GM12872 (cell line): ENCODE measurements at regions not wholly inside any gene's neighbourhood (a gene's known extent, or its start where the extent isn't known, plus 50 kb on each side); places are given as distances from the start of the nearest gene placed in this dataset.

ENCODE experiments used
- CTCF ChIP-seq: IDR thresholded peaks from 3 replicates; pipeline ENCODE4 v1.5.1; 2011; ENCODE audit warnings: low read depth, mild to moderate bottlenecking, low read length, moderate library complexity; ENCODE audit not compliant: insufficient read depth

GRCh38 chr17:45720386-45720785 is 63.7 kb upstream of the CRHR1 start:
- no peak for TF ChIP-seq CTCF

DNA sequence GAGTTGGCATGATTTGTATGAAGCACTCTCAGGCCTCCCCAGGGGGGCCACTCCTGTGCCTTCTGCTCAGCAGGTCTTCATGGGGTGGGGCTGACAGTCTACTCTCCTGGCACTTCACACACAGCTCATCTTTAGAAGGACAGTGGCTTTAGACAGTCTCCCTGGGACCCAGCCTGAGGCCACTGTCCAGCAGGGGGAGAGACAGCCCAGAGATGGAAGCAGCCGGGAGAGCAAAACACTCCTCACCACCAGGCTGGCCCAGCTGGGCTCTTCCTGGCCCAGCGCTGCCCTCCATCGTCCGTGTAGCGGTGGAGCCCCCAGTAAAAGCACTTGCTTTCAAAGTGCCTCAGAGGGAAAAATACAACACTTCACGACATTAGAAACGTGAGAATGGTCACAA is 62.0 kb upstream of the CRHR1 start:
- TF ChIP-seq CTCF = peak; percentile 17; the same call in 1 of the 3 replicates

GRCh38 chr17:45729294-45729907 is 54.7 kb upstream of the CRHR1 start:
- TF ChIP-seq CTCF = no peak

GRCh38 chr17:45730192-45730591 is 53.9 kb upstream of the CRHR1 start:
- TF ChIP-seq CTCF = no peak

DNA sequence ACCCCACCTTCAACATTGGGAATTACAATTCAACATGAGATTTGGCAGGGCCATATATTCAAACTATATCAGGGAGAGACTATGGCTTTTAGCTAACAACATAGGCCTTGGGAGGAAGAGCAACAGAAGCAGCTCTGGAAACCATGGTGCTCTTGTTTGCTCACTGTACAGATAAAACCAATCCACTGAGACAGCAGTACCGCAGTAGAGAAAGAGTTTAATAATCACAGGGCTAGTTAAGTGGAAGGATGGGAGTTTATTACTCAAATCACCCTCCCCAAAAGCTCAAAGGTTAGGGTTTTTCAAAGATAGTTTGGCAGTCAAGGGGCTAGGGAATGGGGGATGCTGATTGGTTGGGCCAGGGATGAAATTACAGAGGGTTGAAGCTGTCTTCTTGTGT is 52.7 kb upstream of the CRHR1 start:
- TF ChIP-seq CTCF = no peak

- no peak for TF ChIP-seq CTCF
Observed at GRCh38 chr17:45732926-45733505, 51.1 kb upstream of the CRHR1 start.

DNA sequence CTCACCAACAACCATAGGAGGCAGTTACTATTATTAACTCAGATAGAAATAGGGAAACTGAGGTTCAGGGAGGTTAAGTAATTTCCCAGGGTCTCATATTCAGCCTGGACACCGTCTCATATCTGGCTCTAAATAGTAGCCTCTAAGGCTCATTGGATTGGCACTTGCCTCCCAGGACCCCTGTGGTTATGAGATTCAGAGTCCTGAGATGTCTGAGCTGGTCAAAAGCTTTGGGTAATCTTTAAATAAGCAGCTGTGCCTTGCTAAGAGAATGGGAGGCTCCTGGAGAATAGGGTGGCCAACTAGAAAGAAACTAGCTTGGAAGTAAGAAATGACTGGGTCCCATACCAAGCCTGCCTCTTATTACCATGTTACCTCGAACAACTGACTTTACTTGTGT is 50.3 kb upstream of the CRHR1 start:
- TF ChIP-seq CTCF = no peak
